Stimulated activated CD8-positive, alpha-beta memory T cell treated with anti-CD3 and anti-CD28 coated beads, Interleukin-4, amount 100 ng/mL, for 48 hours (primary cell): ENCODE measurements at regions not wholly inside any gene's neighbourhood (a gene's known extent, or its start where the extent isn't known, plus 50 kb on each side); places are given as distances from the start of the nearest gene placed in this dataset.
"Not testable (repeated sequence)": the region's sequence is repeated elsewhere in the genome, so short reads cannot be mapped to it uniquely, and the experiment has no call there.

Experiments
- DNase-seq: peaks from one replicate; pipeline ENCODE4 v3.0.0-alpha.2; 2020

- DNase-seq = no peak
Observed at GRCh38 chr4:14396183-14396582, 606.1 kb upstream of the CPEB2 start.

- no peak for DNase-seq
Observed at GRCh38 chr4:14399848-14400247, 602.4 kb upstream of the CPEB2 start.

- DNase-seq = no peak
Observed at GRCh38 chr4:14400307-14400706, 602.0 kb upstream of the CPEB2 start.

- no peak for DNase-seq
Observed at GRCh38 chr4:14403132-14403531, 599.1 kb upstream of the CPEB2 start.

GRCh38 chr4:14404730-14405129 lies 597.6 kb upstream of the CPEB2 start:
- no peak for DNase-seq

GRCh38 chr4:14410516-14410915 lies 591.8 kb upstream of the CPEB2 start:
- DNase-seq = no peak

- no peak for DNase-seq
Observed at GRCh38 chr4:14415146-14415545, 587.1 kb upstream of the CPEB2 start.

- DNase-seq = no peak
Observed at GRCh38 chr4:14419516-14419915, 582.8 kb upstream of the CPEB2 start.

- not testable (repeated sequence) for DNase-seq
Observed at GRCh38 chr4:14426297-14426696, 576.0 kb upstream of the CPEB2 start.

GRCh38 chr4:14428125-14428524 lies 574.2 kb upstream of the CPEB2 start:
- DNase-seq = no peak

- no peak for DNase-seq
Observed at GRCh38 chr4:14431155-14432134, 570.8 kb upstream of the CPEB2 start.

- no peak for DNase-seq
Observed at GRCh38 chr4:14434483-14434882, 567.8 kb upstream of the CPEB2 start.

- no peak for DNase-seq
Observed at GRCh38 chr4:14434916-14435315, 567.4 kb upstream of the CPEB2 start.

GRCh38 chr4:14441561-14441960 lies 560.7 kb upstream of the CPEB2 start:
- DNase-seq = no peak

GRCh38 chr4:14445882-14446281 lies 556.4 kb upstream of the CPEB2 start:
- no peak for DNase-seq

- DNase-seq = no peak
Observed at GRCh38 chr4:14446311-14446710, 556.0 kb upstream of the CPEB2 start.

GRCh38 chr4:14446904-14447303 lies 555.4 kb upstream of the CPEB2 start:
- no peak for DNase-seq

- DNase-seq = no peak
Observed at GRCh38 chr4:14449308-14449707, 553.0 kb upstream of the CPEB2 start.

GRCh38 chr4:14452001-14452400 lies 550.3 kb upstream of the CPEB2 start:
- DNase-seq = no peak

- DNase-seq = no peak
Observed at GRCh38 chr4:14452764-14453163, 549.5 kb upstream of the CPEB2 start.

- no peak for DNase-seq
Observed at GRCh38 chr4:14458463-14458862, 543.8 kb upstream of the CPEB2 start.

- no peak for DNase-seq
Observed at GRCh38 chr4:14465057-14465456, 537.2 kb upstream of the CPEB2 start.

GRCh38 chr4:14465507-14465906 lies 536.8 kb upstream of the CPEB2 start:
- DNase-seq = no peak

GRCh38 chr4:14478504-14478903 lies 523.8 kb upstream of the CPEB2 start:
- DNase-seq = no peak

GRCh38 chr4:14496408-14496807 lies 505.9 kb upstream of the CPEB2 start:
- DNase-seq = no peak
